WTC11 (cell line): ENCODE measurements at regions not wholly inside any gene's neighbourhood (a gene's known extent, or its start where the extent isn't known, plus 50 kb on each side); places are given as distances from the start of the nearest gene placed in this dataset.

ENCODE experiments used
- ATAC-seq: fragments of 200-7000 bp; cut with Tn5 transposase; 2 replicates; pipeline ENCODE4 v1.10.0; 2021; ENCODE audit warnings: mild to moderate bottlenecking, moderate library complexity
- CTCF ChIA-PET: fragments of 300-600 bp; sonication (Branson Sonifier 250); formaldehyde crosslinking; loops from one replicate; lab custom pipeline; 2021; ENCODE audit warnings: antibody characterized with exemption; lab: Charles Lee
- POLR2A ChIA-PET: fragments of 350-600 bp; sonication (Branson Sonifier 250); formaldehyde crosslinking; loops from one replicate; lab custom pipeline; 2021; ENCODE audit warnings: antibody characterized with exemption; lab: Charles Lee
- DNase-seq: peaks from one replicate; pipeline ENCODE4 v3.0.0; 2021; ENCODE audit warnings: low spot score
- H3K27ac Mint-ChIP-seq: 2 replicates; pipeline ENCODE4 v1.8.0; 2021; ENCODE audit warnings: mixed read lengths
- H3K27me3 Mint-ChIP-seq: 2 replicates; pipeline ENCODE4 v1.8.0; 2021; ENCODE audit warnings: low read depth, mild to moderate bottlenecking, moderate library complexity, mixed read lengths
- H3K36me3 Mint-ChIP-seq: 2 replicates; pipeline ENCODE4 v1.8.0; 2021; ENCODE audit warnings: mixed read lengths
- H3K4me1 Mint-ChIP-seq: 2 replicates; pipeline ENCODE4 v1.8.0; 2022; ENCODE audit warnings: mixed read lengths
- H3K4me3 Mint-ChIP-seq: 2 replicates; pipeline ENCODE4 v1.8.0; 2021; ENCODE audit warnings: mild to moderate bottlenecking, moderate library complexity, mixed read lengths
- H3K9me3 Mint-ChIP-seq: 2 replicates; pipeline ENCODE4 v1.8.0; 2021; ENCODE audit warnings: mixed read lengths
- AFF4 ChIP-seq: sonication (generic); formaldehyde crosslinking; IDR thresholded peaks from 2 replicates; pipeline ENCODE4 v1.8.1; 2023; ENCODE audit warnings: mild to moderate bottlenecking, missing genetic modification reagents, borderline replicate concordance
- ATF2 ChIP-seq: sonication (generic); formaldehyde crosslinking; IDR thresholded peaks from 2 replicates; pipeline ENCODE4 v1.8.1; 2022; ENCODE audit warnings: low read depth, missing genetic modification reagents, borderline replicate concordance
- CDX4 ChIP-seq: fragments of 250-450 bp; sonication (Bioruptor Pico); IDR thresholded peaks from 2 replicates; pipeline ENCODE4 v1.9.0; 2021; ENCODE audit warnings: moderate library complexity, mild to moderate bottlenecking, inconsistent platforms, borderline replicate concordance
- CREM ChIP-seq: sonication (generic); formaldehyde crosslinking; IDR thresholded peaks from 2 replicates; pipeline ENCODE4 v1.8.1; 2022; ENCODE audit warnings: mild to moderate bottlenecking, missing genetic modification reagents, moderate library complexity
- E2F5 ChIP-seq: sonication (generic); formaldehyde crosslinking; IDR thresholded peaks from 2 replicates; pipeline ENCODE4 v1.8.1; 2022; ENCODE audit warnings: mild to moderate bottlenecking, moderate library complexity, missing genetic modification reagents
- GABPB1 ChIP-seq: sonication (generic); formaldehyde crosslinking; IDR thresholded peaks from 2 replicates; pipeline ENCODE4 v1.8.1; 2023; ENCODE audit warnings: mild to moderate bottlenecking, missing genetic modification reagents
- GTF2I ChIP-seq: fragments of 250-450 bp; sonication (Bioruptor Pico); conservative IDR thresholded peaks from 2 replicates; pipeline ENCODE4 v1.4.0; 2021; ENCODE audit warnings: mild to moderate bottlenecking
- MLX ChIP-seq: sonication (generic); formaldehyde crosslinking; IDR thresholded peaks from 2 replicates; pipeline ENCODE4 v1.8.1; 2023; ENCODE audit warnings: mild to moderate bottlenecking, missing genetic modification reagents, moderate library complexity
- MYBL2 ChIP-seq: sonication (generic); formaldehyde crosslinking; IDR thresholded peaks from 2 replicates; pipeline ENCODE4 v1.8.1; 2023; ENCODE audit warnings: mild to moderate bottlenecking, moderate library complexity, missing genetic modification reagents
- TEAD1 ChIP-seq: sonication (generic); formaldehyde crosslinking; IDR thresholded peaks from 2 replicates; pipeline ENCODE4 v1.8.0; 2022; ENCODE audit warnings: mild to moderate bottlenecking, missing genetic modification reagents
- ZNF121 ChIP-seq: sonication (generic); formaldehyde crosslinking; IDR thresholded peaks from 2 replicates; pipeline ENCODE4 v1.8.0; 2023; ENCODE audit warnings: missing genetic modification reagents
- ZSCAN18 ChIP-seq: fragments of 250-450 bp; sonication (Bioruptor Pico); IDR thresholded peaks from 2 replicates; pipeline ENCODE4 v2.1.2; 2022; ENCODE audit warnings: mild to moderate bottlenecking, moderate library complexity

GRCh38 chr11:115930886-115931547, 426.8 kb upstream of the CADM1 start (continued):
- TF ChIP-seq E2F5 (CRISPR knock-in tag), result no peak
- no peak for TF ChIP-seq MLX (CRISPR knock-in tag)
- TF ChIP-seq CREM, result no peak
- TF ChIP-seq ATF2 (CRISPR knock-in tag), result no peak
- no peak for TF ChIP-seq ZSCAN18 (CRISPR knock-in tag)
- TF ChIP-seq CDX4 (CRISPR knock-in tag), result no peak

GRCh38 chr11:115930291-115930690, 426.1 kb upstream of the CADM1 start:
- Mint-ChIP-seq H3K36me3 (no peaks in the 10 kb centered on the region), H3K27ac (no peak overlapping the region), H3K4me1 (peaks cover 20% of the 10 kb centered on the region), H3K27me3 (peaks cover 3% of the 10 kb centered on the region), H3K4me3 (no peak overlapping the region), H3K9me3 (0 out of 2 replicates have a peak, but pooled peaks cover 3% of the 10 kb centered on the region)
- ChIA-PET POLR2A (no interaction called here), CTCF (no interaction called here)
- peak; percentile 29 for ATAC-seq
- TF ChIP-seq GABPB1 (CRISPR knock-in tag), result no peak
- TF ChIP-seq GTF2I (CRISPR knock-in tag), result no peak
- no peak for TF ChIP-seq TEAD1 (CRISPR knock-in tag)
- no peak for TF ChIP-seq ZNF121 (CRISPR knock-in tag)
- DNase-seq, result no peak

GRCh38 chr11:115929618-115930129, 425.5 kb upstream of the CADM1 start:
- H3K36me3 Mint-ChIP-seq, result no peaks in the 10 kb centered on the region
- H3K4me3 Mint-ChIP-seq, result no peak overlapping the region
- TF ChIP-seq AFF4 (CRISPR knock-in tag) (no peak), MYBL2 (no peak)
- CTCF ChIA-PET, result interaction anchor here (0.6 kb wide), 1 partner anchor 579 kb away, joined by 3 read pairs; no protein-coding TSS in a partner anchor
- H3K9me3 Mint-ChIP-seq, result 0 out of 2 replicates have a peak, but pooled peaks cover 3% of the 10 kb centered on the region
- DNase-seq, result no peak
- H3K27ac Mint-ChIP-seq, result no peak overlapping the region
- peaks cover 20% of the 10 kb centered on the region for H3K4me1 Mint-ChIP-seq
- POLR2A ChIA-PET, result no interaction called here
- H3K27me3 Mint-ChIP-seq, result peaks cover 3% of the 10 kb centered on the region
- ATAC-seq, result no peak
